ENCODE measurements at regions not wholly inside any gene's neighbourhood (a gene's known extent, or its start where the extent isn't known, plus 50 kb on each side); places are given as distances from the start of the nearest gene placed in this dataset.

DNA sequence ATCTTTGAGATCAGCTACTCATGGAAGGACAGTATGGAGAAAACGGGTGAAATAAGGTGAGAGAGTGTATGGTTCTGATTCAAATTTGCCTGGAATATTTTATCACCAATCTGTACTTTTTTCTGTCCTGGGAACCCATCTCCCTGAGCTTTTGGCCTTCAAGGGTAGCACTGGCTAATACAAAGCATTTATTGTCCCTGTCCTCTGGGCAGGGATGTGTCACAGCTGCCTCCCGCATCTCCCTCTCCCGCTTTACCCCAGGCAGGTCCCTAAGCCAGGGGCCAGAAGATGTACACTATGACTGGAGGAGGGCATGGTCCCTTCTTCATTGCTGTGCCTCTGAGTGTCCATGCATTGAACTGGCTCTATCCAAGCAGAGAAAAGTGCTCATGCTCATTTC lies 201.7 kb upstream of the CHRNA7 start:
- Histone ChIP-seq H3K4me1 (ENCODE audit: control insufficient read depth, extremely low read depth, insufficient read depth, low read length) (no peaks in the 10 kb centered on the region), H3K4me3 (replicated peaks in 1 of 3; ENCODE audit: insufficient read depth in 1 of 3, low read depth in 1 of 3, low read length in 3 of 3) (no peak overlapping the region), H3K9me3 (replicated peaks; ENCODE audit: control insufficient read depth, insufficient read depth, low read length) (peaks cover 2% of the 10 kb centered on the region), H3K9ac (replicated peaks; ENCODE audit: extremely low read depth, insufficient read depth, low read length) (no peak overlapping the region), H3K27ac (ENCODE audit: insufficient read depth, low read depth, low read length) (no peak overlapping the region), H3K79me2 (ENCODE audit: control insufficient read depth, insufficient read depth, low read length) (no peaks in the 10 kb centered on the region), H3K36me3 (ENCODE audit: control insufficient read depth in 2 of 2, extremely low read depth in 1 of 2, insufficient read depth in 2 of 2, low read length in 2 of 2) (no peaks in the 10 kb centered on the region), H3K4me2 (ENCODE audit: insufficient read depth, low read length) (no peak overlapping the region), H3K27me3 (ENCODE audit: control insufficient read depth in 2 of 2, insufficient read depth in 2 of 2, low read length in 2 of 2) (no peaks in the 10 kb centered on the region), H3K9me1 (replicated peaks; ENCODE audit: control insufficient read depth, extremely low read depth, insufficient read depth, low read length) (no peaks in the 10 kb centered on the region), H4K20me1 (replicated peaks; ENCODE audit: control insufficient read depth, extremely low read depth, insufficient read depth, low read length) (no peaks in the 10 kb centered on the region), H2AFZ (ENCODE audit: low read depth, low read length) (no peak overlapping the region)
- FAIRE-seq (no peak), DNase-seq (ENCODE audit: low read depth, low spot score) (no peak)
- CTCF ChIA-PET: no interaction called here
- no peak for TF ChIP-seq EZH2 (IDR thresholded peaks at IDR 0.05; ENCODE audit: borderline replicate concordance, low read depth, low read length, severe bottlenecking)
- TF ChIP-seq, protein P1, sequence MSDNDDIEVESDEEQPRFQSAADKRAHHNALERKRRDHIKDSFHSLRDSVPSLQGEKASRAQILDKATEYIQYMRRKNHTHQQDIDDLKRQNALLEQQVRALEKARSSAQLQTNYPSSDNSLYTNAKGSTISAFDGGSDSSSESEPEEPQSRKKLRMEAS (IDR thresholded peaks at IDR 0.05; ENCODE audit: insufficient read depth, insufficient read length): no peak
- TF ChIP-seq POLR2AphosphoS5 (IDR thresholded peaks at IDR 0.05; ENCODE audit: insufficient read depth, low read depth, low read length): no peak
- no peak for TF ChIP-seq JUN (IDR thresholded peaks at IDR 0.05; ENCODE audit: borderline replicate concordance, insufficient read depth, insufficient read length, low read depth)
- TF ChIP-seq, protein P2, sequence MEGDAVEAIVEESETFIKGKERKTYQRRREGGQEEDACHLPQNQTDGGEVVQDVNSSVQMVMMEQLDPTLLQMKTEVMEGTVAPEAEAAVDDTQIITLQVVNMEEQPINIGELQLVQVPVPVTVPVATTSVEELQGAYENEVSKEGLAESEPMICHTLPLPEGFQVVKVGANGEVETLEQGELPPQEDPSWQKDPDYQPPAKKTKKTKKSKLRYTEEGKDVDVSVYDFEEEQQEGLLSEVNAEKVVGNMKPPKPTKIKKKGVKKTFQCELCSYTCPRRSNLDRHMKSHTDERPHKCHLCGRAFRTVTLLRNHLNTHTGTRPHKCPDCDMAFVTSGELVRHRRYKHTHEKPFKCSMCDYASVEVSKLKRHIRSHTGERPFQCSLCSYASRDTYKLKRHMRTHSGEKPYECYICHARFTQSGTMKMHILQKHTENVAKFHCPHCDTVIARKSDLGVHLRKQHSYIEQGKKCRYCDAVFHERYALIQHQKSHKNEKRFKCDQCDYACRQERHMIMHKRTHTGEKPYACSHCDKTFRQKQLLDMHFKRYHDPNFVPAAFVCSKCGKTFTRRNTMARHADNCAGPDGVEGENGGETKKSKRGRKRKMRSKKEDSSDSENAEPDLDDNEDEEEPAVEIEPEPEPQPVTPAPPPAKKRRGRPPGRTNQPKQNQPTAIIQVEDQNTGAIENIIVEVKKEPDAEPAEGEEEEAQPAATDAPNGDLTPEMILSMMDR (IDR thresholded peaks at IDR 0.05; ENCODE audit: extremely low read depth in 1 of 2, insufficient read depth in 1 of 2, low read depth in 1 of 2, low read length in 2 of 2): no peak
- TF ChIP-seq FOS (IDR thresholded peaks at IDR 0.05; ENCODE audit: borderline replicate concordance, insufficient read depth, low read length): no peak
- no peak for TF ChIP-seq MYC (IDR thresholded peaks at IDR 0.05; ENCODE audit: low read depth, low read length)
- TF ChIP-seq GATA2 (IDR thresholded peaks at IDR 0.05; ENCODE audit: insufficient read depth, insufficient read length, low read depth, low read length): no peak
- no peak for TF ChIP-seq POLR2A (IDR thresholded peaks at IDR 0.05; ENCODE audit: low read depth, low read length)
- dilution Hi-C loops (cut with MboI; ENCODE audit: extremely low pct_ligation_motif_present, low sequenced_read_pairs): no loop called here
- no TSS peak for BruUV-seq (replicated peaks)
- POLR2A ChIA-PET: no interaction called here
- intact Hi-C loops (cut with micrococcal nuclease): no loop called here

Measured in endothelial cell of umbilical vein (primary cell).